ENCODE measurements at regions not wholly inside any gene's neighbourhood (a gene's known extent, or its start where the extent isn't known, plus 50 kb on each side); places are given as distances from the start of the nearest gene placed in this dataset.

DNA sequence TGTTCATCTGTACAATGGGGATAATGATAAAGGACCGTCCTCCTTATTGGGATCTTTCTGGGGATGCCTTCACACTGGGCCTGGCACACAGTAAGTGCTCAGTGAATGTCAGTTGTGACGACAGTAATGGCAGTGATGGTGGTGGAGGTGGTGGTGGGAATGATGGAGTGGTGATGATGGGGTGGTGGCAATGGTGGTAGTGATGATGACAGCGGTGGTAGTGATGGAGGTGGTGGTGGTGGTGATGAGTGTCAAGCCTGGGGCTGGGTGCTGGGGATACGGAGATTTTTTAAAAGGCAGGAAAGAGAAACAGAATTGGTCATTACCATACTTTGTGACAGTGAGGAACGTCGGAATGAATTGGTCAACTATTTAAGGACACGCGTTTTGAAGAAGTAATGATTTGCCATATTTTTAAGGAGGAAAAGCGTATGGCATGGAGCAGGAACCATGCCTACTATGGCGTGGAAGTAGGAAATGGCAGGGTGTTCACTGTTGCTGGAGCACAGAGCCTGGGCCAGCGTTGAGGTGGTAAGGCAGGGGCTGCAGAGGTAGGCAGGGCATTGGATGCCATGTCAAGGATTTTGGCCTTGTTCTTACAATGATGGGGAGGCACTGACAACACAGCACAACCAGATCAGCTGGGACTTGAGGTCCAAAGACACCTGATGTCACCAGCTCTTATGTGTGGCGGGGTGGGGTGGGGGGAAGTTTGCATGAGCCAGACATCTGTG, 128.7 kb downstream of the ACTL8 start:
- TF ChIP-seq, protein P1, sequence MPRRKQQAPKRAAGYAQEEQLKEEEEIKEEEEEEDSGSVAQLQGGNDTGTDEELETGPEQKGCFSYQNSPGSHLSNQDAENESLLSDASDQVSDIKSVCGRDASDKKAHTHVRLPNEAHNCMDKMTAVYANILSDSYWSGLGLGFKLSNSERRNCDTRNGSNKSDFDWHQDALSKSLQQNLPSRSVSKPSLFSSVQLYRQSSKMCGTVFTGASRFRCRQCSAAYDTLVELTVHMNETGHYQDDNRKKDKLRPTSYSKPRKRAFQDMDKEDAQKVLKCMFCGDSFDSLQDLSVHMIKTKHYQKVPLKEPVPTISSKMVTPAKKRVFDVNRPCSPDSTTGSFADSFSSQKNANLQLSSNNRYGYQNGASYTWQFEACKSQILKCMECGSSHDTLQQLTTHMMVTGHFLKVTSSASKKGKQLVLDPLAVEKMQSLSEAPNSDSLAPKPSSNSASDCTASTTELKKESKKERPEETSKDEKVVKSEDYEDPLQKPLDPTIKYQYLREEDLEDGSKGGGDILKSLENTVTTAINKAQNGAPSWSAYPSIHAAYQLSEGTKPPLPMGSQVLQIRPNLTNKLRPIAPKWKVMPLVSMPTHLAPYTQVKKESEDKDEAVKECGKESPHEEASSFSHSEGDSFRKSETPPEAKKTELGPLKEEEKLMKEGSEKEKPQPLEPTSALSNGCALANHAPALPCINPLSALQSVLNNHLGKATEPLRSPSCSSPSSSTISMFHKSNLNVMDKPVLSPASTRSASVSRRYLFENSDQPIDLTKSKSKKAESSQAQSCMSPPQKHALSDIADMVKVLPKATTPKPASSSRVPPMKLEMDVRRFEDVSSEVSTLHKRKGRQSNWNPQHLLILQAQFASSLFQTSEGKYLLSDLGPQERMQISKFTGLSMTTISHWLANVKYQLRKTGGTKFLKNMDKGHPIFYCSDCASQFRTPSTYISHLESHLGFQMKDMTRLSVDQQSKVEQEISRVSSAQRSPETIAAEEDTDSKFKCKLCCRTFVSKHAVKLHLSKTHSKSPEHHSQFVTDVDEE (CRISPR knock-in tag; IDR thresholded peaks at IDR 0.05): no peak
- TF ChIP-seq ZC3H10 (CRISPR knock-in tag; IDR thresholded peaks at IDR 0.05): no peak
- TF ChIP-seq PPARA (CRISPR knock-in tag; IDR thresholded peaks at IDR 0.05; ENCODE audit: borderline replicate concordance): no peak
- no peak for TF ChIP-seq TCF4 (CRISPR knock-in tag; IDR thresholded peaks at IDR 0.05; ENCODE audit: borderline replicate concordance)
- TF ChIP-seq ARNTL (CRISPR knock-in tag; IDR thresholded peaks at IDR 0.05; ENCODE audit: borderline replicate concordance, low read depth): no peak
- TF ChIP-seq ESRRG (CRISPR knock-in tag; IDR thresholded peaks at IDR 0.05): no peak
- TF ChIP-seq, protein P2, sequence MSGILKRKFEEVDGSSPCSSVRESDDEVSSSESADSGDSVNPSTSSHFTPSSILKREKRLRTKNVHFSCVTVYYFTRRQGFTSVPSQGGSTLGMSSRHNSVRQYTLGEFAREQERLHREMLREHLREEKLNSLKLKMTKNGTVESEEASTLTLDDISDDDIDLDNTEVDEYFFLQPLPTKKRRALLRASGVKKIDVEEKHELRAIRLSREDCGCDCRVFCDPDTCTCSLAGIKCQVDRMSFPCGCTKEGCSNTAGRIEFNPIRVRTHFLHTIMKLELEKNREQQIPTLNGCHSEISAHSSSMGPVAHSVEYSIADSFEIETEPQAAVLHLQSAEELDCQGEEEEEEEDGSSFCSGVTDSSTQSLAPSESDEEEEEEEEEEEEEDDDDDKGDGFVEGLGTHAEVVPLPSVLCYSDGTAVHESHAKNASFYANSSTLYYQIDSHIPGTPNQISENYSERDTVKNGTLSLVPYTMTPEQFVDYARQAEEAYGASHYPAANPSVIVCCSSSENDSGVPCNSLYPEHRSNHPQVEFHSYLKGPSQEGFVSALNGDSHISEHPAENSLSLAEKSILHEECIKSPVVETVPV (CRISPR knock-in tag; IDR thresholded peaks at IDR 0.05): no peak
- TF ChIP-seq, protein P3, sequence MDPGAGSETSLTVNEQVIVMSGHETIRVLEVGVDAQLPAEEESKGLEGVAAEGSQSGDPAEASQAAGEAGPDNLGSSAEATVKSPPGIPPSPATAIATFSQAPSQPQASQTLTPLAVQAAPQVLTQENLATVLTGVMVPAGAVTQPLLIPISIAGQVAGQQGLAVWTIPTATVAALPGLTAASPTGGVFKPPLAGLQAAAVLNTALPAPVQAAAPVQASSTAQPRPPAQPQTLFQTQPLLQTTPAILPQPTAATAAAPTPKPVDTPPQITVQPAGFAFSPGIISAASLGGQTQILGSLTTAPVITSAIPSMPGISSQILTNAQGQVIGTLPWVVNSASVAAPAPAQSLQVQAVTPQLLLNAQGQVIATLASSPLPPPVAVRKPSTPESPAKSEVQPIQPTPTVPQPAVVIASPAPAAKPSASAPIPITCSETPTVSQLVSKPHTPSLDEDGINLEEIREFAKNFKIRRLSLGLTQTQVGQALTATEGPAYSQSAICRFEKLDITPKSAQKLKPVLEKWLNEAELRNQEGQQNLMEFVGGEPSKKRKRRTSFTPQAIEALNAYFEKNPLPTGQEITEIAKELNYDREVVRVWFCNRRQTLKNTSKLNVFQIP (CRISPR knock-in tag; IDR thresholded peaks at IDR 0.05; ENCODE audit: borderline replicate concordance, low read depth): no peak
- TF ChIP-seq, protein P4, sequence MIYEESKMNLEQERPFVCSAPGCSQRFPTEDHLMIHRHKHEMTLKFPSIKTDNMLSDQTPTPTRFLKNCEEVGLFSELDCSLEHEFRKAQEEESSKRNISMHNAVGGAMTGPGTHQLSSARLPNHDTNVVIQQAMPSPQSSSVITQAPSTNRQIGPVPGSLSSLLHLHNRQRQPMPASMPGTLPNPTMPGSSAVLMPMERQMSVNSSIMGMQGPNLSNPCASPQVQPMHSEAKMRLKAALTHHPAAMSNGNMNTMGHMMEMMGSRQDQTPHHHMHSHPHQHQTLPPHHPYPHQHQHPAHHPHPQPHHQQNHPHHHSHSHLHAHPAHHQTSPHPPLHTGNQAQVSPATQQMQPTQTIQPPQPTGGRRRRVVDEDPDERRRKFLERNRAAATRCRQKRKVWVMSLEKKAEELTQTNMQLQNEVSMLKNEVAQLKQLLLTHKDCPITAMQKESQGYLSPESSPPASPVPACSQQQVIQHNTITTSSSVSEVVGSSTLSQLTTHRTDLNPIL (CRISPR knock-in tag; IDR thresholded peaks at IDR 0.05; ENCODE audit: low read depth): no peak
- no peak for ATAC-seq

DNA sequence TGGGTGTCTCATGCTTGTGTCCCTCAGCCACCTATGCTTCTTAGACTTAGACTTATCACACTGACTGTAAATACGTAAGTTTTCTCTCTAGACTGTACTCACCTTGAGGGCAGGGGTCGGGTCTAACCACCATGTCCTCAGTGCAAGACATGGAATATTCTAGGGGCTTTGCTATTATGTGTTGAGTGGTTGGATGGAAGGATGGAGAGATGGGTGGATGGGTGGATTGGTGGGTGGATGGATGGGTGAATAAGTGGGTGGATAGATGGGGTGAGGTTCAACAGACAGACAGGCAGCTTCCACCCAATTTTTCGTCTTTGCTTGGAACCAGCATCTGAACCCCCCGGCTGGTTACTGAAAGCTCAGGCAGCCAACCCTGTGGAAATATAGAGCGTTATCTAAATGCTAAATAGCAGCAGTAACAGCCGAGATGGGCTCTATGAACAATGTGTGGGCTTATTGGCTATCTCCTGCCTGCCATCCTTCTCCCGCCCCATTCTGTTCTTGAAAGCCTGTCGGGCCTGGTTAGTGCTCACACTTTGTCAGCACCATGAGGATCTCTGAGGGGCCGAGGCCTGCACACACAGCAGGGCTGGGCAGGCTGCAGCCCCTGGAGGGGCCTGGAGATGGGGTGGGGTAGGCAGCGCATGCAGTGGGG, 130.7 kb downstream of the ACTL8 start:
- no peak for ATAC-seq
- TF ChIP-seq ZNF70 (CRISPR knock-in tag; IDR thresholded peaks at IDR 0.05) (no peak), ARNTL (CRISPR knock-in tag; IDR thresholded peaks at IDR 0.05; ENCODE audit: borderline replicate concordance, low read depth) (no peak), TCF4 (CRISPR knock-in tag; IDR thresholded peaks at IDR 0.05; ENCODE audit: borderline replicate concordance) (no peak), PPARA (CRISPR knock-in tag; IDR thresholded peaks at IDR 0.05; ENCODE audit: borderline replicate concordance) (no peak), SNAI2 (CRISPR knock-in tag; IDR thresholded peaks at IDR 0.05) (no peak), CSDC2 (CRISPR knock-in tag; IDR thresholded peaks at IDR 0.05) (no peak), GLIS3 (CRISPR knock-in tag; IDR thresholded peaks at IDR 0.05) (no peak), TOX (CRISPR knock-in tag; IDR thresholded peaks at IDR 0.05; ENCODE audit: borderline replicate concordance) (no peak), BACH2 (CRISPR knock-in tag; IDR thresholded peaks at IDR 0.05; ENCODE audit: borderline replicate concordance) (no peak), ZFP30 (CRISPR knock-in tag; IDR thresholded peaks at IDR 0.05) (no peak)
- TF ChIP-seq, protein P1 (CRISPR knock-in tag; IDR thresholded peaks at IDR 0.05): no peak
- TF ChIP-seq, protein P2 (CRISPR knock-in tag; IDR thresholded peaks at IDR 0.05): no peak
